ENCODE measurements at regions not wholly inside any gene's neighbourhood (a gene's known extent, or its start where the extent isn't known, plus 50 kb on each side); places are given as distances from the start of the nearest gene placed in this dataset.

- Histone ChIP-seq H3K4me2 (ENCODE audit: control insufficient read depth, insufficient read depth) (no peak overlapping the region), H3K4me3 (no peak overlapping the region), H3K36me3 (ENCODE audit: control insufficient read depth in 2 of 2, insufficient read depth in 2 of 2, low read length in 1 of 2) (no peaks in the 10 kb centered on the region), H3K27ac (ENCODE audit: control insufficient read depth, insufficient read depth) (no peak overlapping the region), H2AFZ (ENCODE audit: control insufficient read depth, low read depth, low read length) (no peak overlapping the region), H3K27me3 (replicated peaks in 1 of 2; ENCODE audit: control insufficient read depth in 2 of 2, insufficient read depth in 2 of 2, low read length in 1 of 2) (no peaks in the 10 kb centered on the region), H3K9me3 (replicated peaks; ENCODE audit: control insufficient read depth, insufficient read depth, low read length) (no peaks in the 10 kb centered on the region; the same call in 2 of the 3 replicates), H3K79me2 (ENCODE audit: control insufficient read depth, insufficient read depth, low read length) (no peaks in the 10 kb centered on the region), H3K4me1 (ENCODE audit: control insufficient read depth, insufficient read depth, low read length) (no peaks in the 10 kb centered on the region), H4K20me1 (ENCODE audit: control insufficient read depth, insufficient read depth) (no peaks in the 10 kb centered on the region), H3K9ac (ENCODE audit: control insufficient read depth, insufficient read depth, low read length) (no peak overlapping the region)
- ChIA-PET CTCF (no interaction called here), SMC1A (ENCODE audit: uncharacterized antibody, unreplicated experiment) (no interaction called here), RAD21 (ENCODE audit: unreplicated experiment) (interaction anchor here (0.6 kb wide), 1 partner anchor 539 kb away, joined by 5 read pairs; no protein-coding TSS in a partner anchor), POLR2A (no interaction called here)
- ATAC-seq (no peak), DNase-seq (ENCODE audit: low read depth, low spot score) (no peak), FAIRE-seq (no peak)
- intact Hi-C loops (cut with micrococcal nuclease; ENCODE audit: unreplicated experiment) (no loop called here), in situ Hi-C loops (cut with MboI) (no loop called here)
- TF ChIP-seq STAT3 (IDR thresholded peaks at IDR 0.05; ENCODE audit: low read depth, low read length) (no peak), EP300 (IDR thresholded peaks at IDR 0.05; ENCODE audit: borderline replicate concordance in 1 of 2, control insufficient read depth in 1 of 2, low read depth in 2 of 2, low read length in 2 of 2) (no peak), BCLAF1 (IDR thresholded peaks at IDR 0.05) (no peak), SPI1 (IDR thresholded peaks at IDR 0.05; ENCODE audit: borderline replicate concordance, insufficient read depth, low read depth, low read length) (no peak), DPF2 (IDR thresholded peaks at IDR 0.05) (no peak), E2F4 (IDR thresholded peaks at IDR 0.05; ENCODE audit: low read depth, low read length) (no peak)
- BruUV-seq (replicated peaks): no TSS peak
- 27% methylated on average over 9 of the region's 10 CpGs for WGBS (ENCODE audit: insufficient coverage, insufficient replicate concordance, low lambda C conversion rate, missing lambda C conversion rate)
Measured at GRCh38 chr4:131499141-131499873, 1649.8 kb upstream of the PCDH10 start.

Measured in GM12878 (cell line).